NCI-H2029 treated with DMSO at 0.1 percent for 48 hours (cell line): ENCODE measurements at regions not wholly inside any gene's neighbourhood (a gene's known extent, or its start where the extent isn't known, plus 50 kb on each side); places are given as distances from the start of the nearest gene placed in this dataset.
"Not testable (repeated sequence)": the region's sequence is repeated elsewhere in the genome, so short reads cannot be mapped to it uniquely, and the experiment has no call there.

Experiments
- DNase-seq: peaks from one replicate; lab custom pipeline; 2025; lab: John Stamatoyannopoulos, UW

DNA sequence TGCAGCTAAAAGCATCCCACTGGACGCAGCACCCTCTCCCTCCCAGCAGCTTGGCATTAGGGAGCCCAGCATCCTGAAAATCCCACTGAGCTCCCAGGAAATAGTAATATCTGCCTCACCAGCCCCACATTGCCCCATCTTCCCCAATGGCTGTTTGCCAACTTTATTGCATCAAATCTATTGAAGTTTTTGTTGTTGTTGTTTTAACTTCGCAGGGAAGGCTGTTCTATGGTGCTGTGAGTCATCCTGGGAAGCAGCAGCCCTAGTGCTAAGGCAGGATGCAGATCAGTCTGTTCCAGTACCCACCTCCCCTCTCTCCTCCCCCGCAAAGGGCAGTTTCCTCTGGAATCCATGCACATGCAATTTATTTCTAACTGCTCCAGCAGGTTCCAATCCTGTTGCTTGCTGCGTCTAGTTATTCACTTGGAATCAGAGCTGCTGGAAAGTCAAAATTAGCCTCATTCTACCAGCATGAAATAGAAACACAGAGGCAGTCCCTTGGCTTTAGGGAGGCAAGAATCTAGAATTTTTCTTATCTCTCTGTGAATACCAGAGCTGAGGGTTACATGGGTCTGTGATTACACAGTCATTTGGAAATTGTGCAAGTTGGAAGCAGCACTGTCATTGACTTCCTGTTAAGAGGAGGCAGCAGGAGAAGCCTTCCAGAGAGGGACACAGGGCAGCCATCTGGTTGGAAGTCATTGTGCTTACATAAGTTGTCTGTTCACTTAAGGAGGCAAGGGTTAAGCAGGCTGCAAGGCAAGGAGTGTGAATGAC lies 115.9 kb upstream of the CACUL1 start:
- no peak for DNase-seq

DNA sequence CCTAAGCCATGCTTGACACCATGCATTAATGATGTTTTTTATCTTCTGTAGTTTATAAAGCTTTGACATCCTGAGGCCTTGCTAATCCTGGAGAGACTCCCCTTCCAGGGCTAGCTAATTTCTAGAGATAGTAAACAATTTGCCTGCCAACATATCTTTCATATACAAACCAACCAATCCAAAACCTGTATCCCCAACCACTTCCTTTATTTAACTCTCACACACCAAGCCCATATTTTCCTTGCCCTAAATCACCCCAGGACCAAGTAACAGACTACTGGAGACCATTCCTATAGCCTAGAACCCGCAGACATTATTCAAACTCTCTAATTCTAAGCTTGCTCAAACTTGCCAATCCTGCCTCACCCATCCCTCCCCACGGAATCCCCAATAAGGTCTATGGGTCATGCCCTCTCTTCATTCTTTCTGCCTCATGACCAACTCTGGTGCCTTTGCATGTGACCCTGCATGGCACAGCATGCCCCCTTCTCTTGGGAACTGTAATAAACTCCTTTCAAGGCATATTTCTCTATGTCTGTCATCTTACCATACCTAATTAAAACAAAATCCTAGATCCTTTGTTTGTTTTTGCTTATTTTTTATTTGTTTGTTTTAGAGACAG lies 116.6 kb upstream of the CACUL1 start:
- no peak for DNase-seq

DNA sequence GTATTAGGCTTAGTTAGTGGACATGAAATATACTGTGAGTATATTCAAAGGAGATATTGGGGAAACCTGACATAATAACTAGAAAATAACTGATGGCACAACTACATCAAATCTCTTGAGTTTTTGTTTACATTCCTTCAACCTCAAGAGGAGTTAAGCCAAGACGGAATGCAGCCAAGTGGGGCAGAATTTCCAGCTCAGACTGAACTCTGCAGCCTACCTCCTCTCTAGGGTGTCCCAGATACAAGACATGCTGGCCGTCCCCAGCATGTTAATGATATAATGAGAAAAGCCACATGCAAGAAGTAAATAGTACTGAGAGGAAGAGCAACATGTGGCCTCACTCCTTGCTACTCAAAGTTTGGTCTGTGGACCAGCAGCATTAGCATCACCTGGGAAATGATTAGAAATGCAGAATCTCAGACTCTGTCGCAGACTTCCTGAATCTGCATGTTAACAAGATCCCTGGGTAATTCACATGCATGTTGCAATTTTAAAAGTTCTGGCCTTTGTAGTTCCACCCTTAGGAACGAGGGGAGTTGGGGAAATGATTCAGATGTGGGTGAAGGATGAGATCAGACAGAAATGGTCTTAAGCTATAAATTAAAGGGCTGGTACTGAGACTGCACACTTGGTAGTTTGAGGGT lies 118.4 kb upstream of the CACUL1 start:
- DNase-seq: no peak

DNA sequence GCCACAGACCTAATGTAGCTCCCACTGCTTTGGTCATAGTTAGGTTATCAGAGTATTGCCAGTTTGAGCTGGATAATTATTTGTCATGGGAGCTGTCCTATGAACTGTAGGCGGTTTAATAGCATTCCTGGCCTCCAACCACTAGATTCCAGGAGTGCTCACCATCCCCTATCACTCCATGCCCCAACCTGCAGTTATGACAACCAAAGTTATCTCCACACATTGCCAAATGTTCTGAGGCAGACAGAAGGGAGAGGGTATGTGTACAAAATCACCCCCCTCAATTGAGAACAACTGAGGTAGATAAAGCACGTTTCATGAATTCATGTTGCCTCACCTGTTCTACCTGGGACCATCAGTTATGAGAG lies 119.0 kb upstream of the CACUL1 start:
- no peak for DNase-seq

DNA sequence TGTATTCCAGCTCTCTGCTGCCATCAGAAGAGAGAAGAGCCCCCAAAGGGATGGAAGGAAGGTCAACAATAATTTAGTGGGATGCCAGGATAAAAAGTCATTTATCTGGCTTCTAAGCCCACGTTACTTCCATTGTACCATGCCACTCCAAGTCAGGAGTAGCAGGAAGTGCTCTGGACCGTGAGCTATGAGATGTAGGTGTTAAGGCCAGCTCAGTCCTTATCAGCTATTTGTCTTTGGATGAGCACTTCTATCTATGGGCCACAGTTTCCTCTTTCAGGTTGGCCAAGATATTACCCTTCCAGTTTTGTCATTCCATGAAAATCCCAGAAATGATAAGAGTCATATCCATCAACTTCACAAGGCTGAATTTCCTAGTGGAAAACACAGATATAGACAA lies 119.4 kb upstream of the CACUL1 start:
- DNase-seq: no peak

DNA sequence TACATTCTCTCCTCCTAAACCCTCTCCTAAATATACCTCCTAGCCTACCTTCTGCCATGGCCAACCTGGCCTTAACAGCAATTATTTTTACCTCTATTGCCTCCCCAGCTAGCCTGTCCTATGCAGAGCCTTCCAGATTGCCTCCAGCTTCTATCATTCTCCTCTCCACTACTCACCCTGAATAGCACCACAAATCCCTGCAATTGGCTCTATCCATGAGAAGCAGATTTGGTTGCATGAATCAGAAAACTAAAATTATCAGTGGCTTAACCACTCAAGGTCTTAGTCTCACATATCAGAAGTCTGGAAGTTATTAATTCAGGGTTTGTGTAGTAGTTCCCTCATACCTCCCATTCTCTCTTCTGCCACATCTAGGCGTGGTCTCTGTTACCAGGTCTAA lies 120.3 kb upstream of the CACUL1 start:
- no peak for DNase-seq

DNA sequence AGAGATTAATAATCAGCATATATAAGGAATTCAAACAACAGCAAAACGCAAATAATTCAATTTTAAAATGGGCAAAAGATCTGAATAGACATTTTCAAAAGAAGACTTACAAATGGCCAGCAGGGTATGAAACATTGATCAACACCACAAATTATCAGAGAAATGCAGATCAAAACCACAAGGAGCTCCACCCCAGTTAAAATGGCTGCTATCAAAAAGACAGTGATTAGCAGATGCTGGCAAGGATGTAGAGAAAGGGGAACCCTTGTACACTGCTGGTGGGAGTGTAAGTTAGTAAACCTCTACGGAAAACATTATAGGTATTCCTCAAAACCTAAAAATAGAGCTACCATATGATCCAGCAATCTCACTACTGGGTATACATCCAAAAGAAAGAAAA lies 128.0 kb upstream of the CACUL1 start:
- no peak for DNase-seq

DNA sequence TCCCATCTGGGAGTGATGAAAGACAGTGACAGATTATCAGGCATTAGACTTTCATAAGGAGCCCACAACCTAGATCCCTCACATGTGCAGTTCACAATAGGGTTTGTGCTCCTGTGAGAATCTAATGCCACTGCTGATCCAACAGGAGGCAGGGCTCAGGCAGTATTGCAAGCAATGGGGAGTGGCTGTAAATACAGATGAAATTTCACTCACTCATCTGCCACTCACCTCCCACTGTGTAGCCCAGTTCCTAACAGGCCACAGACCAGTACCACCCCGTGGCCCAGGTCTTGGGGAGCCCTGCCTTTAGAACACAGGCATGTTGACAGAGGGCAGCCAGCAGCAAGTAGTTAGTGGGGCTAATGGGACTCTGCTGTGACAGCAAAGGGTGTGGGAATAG lies 137.3 kb upstream of the NANOS1 start:
- DNase-seq: no peak

DNA sequence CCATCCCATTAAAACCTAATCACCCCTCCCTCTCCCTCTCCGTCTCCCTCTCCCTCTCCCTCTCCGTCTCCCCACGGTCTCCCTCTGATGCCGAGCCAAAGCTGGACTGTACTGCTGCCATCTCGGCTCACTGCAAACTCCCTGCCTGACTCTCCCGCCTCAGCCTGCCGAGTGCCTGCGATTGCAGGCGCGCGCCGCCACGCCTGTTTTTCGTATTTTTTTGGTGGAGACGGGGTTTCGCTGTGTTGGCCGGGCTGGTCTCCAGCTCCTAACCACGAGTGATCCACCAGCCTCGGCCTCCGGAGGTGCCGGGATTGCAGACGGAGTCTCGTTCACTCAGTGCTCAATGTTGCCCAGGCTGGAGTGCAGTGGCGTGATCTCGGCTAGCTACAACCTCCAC lies 134.6 kb upstream of the NANOS1 start:
- DNase-seq: not testable (repeated sequence)

DNA sequence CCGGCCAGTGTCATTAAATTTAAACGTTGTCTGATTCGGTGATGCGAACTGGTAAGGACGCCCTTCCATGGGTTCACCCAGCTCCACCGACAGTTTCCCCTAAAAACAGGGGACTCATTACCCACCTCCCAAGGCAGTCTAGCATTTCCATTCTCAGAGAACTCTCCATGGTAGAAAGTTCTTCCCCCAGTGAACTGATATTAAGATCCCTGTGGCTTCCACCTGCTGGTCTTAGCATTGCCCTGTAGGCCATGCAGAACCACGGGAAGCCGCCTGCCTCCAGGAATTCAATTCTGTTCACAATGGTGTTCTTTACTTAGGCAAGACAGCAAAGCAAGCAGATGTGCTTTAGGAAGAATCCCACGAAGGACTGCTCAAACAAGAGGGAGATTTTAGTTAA lies 128.9 kb upstream of the NANOS1 start:
- no peak for DNase-seq

DNA sequence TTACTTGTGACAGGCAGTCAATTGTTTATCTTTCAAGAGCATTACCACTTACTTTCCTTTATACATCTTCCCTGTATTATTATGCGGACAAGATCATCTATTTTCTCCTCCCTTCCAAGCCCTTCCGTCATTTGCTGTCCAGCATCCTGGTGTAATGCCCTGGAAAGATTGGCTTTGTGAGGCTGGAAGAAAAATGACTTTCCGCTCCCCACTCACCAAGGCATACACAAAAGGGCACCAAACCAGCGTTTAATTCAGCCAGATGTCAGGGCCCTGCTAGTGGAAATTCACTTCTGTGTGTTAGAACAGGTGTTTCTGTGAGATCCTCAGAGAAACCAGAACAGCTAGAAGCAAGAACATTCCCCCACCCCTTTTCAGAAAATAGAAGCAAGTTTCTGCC lies 128.1 kb upstream of the NANOS1 start:
- no peak for DNase-seq

DNA sequence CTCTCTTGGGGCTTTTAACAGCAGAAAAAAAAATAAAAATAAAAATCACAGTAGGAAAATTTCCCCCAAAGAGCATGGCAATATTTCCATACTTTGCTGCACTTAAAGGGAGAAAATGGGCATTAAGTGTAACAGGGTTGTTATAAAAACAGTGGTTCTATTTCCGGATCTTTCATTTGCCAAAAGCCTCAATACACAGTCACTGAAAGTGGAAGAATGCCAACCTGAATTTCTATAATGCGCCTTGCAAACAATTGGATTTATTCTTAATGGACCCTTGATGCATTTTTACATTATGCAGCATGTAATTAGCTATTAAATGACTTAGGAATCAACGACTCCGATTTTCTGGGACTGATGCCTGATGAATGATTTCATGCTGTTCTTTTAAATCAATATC lies 127.6 kb upstream of the NANOS1 start:
- DNase-seq: no peak

DNA sequence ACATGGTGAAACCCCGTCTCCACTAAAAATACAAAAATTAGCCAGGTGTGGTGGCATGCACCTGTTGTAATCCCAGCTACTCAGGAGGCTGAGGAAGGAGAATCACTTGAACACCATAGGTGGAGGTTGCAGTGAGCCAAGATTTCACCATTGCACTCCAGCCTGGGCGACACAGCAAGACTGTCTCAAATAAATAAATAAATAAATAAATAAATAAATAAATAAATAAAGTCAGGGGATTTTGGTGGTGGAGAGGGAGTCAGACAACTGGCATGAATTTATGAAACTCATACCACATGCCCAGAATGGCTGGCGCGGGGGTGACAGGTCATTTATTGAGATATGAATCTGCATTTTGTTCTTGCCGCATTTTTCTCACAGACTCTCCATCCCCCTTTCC lies 126.9 kb upstream of the NANOS1 start:
- not testable (repeated sequence) for DNase-seq

DNA sequence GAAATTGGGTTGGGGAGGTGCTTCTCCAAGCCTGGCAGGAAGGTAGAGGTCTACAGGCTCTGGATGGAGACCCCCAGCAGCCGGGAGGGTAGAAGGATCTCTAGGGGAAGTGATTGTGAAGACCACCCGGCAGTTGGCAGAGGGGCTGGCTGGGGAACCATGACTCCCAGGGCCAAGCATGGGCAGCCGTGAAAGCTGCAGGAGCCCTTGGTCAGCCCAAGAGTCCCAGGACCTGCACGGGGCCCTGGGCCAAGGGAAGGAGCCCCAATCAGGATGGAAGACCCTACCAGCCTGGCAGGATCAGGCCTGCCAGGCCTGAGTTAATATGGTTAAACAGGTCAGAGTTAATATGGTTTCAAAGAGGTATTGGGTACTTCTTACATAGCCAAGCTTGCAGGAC lies 126.3 kb upstream of the NANOS1 start:
- no peak for DNase-seq

DNA sequence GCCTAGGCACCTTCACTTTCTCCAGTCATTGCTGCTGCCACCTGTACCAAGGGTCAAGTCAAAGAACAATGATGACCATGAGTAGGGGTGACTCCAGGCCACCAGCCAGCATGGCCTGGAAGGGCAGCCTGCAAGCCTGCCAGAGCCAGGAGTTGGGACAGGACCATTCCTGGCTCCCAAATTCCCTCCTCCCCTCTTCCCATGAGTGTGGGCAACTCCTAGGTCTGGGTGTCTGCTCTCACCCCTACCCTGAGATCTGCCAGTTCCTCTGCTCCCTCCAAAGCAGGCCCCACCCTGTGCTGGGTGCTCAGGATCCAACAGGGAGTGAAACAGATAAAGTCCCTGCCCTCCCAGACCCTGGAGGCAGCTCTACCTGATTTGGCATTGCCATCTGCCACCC lies 125.8 kb upstream of the NANOS1 start:
- no peak for DNase-seq

DNA sequence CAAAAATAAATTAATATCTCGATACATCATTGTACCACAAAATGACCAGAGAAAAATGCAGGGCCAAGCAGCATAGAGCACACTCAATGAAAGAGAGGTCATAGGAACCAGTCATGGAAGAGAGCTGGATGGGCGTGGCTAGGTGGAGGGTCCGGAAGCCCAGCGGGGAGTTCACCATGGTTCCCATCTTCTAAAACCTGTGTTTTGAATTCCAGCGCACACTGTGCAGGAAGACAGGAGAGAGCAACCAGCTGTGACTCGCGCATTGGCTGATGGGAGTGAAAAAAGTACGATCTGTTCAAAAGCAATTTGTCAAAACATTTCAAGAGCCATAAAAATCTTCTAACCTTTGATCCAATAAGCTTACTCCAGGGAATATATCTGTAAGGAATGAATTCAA lies 125.2 kb upstream of the NANOS1 start:
- DNase-seq: no peak

DNA sequence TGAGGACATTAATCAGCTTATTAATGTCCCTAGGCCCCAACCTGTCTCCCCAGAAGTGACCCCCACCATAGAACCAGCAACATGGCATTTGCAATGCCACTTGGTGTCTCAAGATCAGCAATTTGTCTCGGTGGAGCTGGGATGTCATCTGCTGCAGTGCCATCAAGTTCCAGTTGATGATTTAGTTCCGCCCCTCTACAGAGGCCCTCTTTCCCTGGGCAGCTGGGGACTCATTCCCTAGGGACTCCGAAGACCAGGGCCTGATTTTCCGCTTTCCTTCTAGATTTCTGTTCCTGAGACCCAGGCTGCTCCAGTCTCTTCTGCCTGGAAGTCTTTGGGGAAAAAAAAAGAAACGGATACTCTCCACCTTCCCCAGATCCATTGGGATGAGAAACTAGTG lies 122.5 kb upstream of the NANOS1 start:
- DNase-seq: no peak

DNA sequence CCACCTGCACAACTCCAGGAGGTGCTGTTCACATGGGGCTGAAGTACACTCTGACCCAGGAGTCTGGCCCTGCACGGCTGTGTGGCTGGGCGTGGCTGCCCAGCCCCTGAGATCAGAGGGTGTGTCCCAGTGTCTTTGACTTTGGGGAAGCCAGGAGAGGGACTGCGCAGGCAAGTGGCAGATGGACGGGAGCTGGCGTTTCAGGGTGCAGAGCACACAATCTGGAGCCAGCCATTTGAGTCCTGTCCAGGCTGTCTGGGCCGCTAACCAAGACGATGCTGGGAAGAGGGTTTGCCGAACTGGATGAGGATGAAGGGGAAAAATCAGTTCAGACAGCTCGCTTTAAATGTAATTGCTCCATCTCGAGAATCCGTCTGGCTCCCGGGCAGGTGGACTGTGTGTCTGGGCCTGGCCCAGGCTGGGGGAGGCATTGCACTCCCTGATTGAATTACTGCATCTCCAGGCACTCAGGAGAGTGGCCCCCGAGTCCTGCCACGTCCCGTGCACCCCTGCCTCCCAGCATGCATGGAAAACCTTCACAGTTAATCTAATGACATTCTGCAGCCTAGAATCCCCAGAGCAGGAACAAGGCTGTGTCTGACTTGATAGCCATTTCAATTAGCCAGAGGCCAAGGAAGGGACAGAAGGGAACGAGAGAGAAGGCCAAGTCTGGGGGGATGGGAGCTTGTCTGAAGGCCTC lies 120.8 kb upstream of the NANOS1 start:
- no peak for DNase-seq

DNA sequence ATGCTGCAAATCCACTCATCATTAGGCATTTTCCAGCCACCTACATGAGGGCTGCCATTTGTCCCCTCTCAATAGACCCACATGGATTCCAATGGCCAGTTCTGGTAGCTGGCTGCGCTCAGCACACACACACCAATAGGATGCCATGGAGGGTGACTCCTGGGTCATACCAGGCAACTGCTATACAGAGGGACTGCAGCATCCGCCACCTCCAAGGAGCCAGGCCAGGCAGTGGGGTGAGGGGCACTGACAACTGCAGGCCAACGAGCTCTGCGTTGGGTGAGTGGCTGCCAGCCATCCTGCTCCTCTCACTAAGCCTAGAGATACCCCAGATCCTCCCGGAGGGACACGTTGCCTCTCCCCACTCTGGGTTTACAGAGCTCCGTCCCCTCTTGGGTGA lies 118.8 kb upstream of the NANOS1 start:
- no peak for DNase-seq

DNA sequence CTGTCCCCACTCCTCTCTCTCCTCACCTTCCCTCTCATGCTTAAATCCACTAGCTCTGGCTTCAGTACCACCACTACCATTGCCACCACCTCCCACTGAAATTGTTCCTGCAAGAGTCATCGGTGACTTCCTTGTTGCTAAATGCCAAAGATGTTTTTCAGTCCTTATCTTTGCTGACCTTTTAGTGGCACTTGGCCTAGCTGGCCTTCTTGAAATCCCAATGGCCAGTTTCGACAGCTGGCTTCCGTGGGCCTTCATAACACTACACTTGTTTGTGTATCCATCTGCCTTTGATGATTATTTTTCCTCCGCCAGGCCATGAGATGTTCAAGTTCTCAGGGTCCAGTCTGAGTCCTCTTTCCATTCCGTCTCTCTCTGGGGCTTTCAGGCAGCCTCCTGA lies 118.2 kb upstream of the NANOS1 start:
- DNase-seq: no peak

DNA sequence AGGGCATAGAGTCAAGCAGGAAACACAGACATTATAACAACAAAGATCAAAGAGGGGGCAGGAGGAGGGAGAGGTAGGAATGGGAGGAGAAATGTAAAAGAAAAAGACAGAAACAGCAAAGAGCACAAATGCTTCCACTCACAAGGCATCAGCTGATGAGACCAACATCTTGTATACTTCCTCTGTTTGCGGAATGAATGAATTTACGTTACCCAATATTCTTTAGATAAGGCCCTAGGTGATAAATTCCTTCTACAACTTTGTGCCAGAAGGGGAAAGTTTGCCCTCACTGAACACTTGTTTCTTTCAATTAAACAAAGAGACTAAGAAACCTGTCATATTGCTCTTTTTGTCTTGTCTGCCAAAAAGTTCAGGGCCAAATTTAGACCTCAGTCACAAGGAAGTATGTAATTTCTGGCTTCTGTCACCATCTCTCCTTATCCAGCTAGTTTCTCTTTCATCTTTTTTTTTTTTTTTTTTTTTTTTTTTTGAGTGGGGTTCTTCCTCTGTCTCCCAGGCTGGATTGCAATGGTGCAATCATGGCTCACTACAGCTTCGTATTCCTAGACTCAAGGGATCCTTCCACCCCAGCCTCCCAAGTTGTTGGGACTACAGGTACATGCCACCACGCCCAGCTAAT lies 116.4 kb upstream of the NANOS1 start:
- DNase-seq: no peak

DNA sequence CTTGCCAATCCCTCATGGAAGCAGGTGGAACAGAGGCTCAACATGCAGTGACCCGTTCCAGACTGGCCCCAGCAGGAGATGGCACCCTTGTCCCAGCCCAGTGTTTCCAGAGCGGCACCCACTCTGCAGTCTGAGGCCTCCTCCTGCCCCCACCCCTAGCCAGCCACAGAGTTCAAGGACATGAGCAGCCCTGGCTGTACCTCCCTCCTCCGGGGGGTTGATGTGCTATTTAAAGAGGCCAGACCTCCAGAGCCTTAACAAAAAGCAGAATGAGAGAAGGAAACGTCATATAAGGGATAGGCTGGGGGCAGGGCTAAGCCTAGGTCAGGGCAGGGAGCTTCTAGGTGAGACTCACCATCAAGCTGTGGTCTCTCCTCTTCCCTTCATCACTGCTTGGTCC lies 115.7 kb upstream of the NANOS1 start:
- no peak for DNase-seq

DNA sequence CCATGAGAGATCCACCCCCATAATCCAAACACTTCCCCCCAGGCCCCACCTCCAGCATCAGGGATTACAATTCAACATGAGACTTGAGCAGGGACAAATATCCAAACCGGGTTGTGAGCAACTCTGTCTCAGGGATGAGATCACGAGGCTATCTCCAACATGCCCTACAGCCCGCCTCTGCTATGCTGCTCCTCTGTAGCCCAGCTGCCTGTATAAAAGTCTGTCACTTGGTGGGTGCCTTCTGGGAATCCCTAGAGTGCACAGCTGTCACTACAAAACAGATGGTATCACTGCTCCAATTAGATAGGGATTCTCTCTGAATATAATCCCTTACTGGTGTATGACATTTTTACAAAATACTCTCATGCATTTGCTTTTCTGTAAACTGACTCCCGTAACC lies 114.9 kb upstream of the NANOS1 start:
- DNase-seq: no peak
